ENCODE measurements at regions not wholly inside any gene's neighbourhood (a gene's known extent, or its start where the extent isn't known, plus 50 kb on each side); places are given as distances from the start of the nearest gene placed in this dataset.

DNA sequence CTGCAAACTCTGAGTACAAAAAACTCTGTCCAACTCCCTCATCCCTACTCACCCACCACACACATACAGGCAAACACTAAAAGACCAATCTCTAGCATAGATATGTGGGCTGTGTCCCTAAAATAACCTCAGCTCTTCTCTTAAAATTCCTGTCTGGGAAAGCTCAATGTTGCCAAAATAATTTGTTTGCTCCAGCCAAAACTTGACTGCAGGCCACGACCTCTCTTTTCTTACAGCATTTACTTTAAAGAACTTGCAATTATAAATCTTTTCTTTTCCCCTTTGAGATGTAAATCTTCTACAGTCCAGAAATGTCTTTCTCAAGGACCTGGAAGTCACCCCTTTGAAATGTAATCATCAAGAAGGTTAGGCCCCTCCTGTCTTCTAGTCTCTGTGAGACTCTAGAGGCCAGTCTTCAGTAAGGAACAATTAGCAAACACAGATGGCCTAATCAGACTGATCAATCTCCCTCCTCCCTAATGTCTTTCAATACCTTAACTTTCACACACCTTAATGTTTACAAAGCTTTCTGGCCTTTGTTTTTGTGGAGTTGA, 483.6 kb upstream of the RGS18 start:
- TF ChIP-seq ZNF274 (IDR thresholded peaks at IDR 0.05; ENCODE audit: low read depth, low read length): no peak
- TF ChIP-seq YY1 (IDR thresholded peaks at IDR 0.05; ENCODE audit: insufficient read depth, insufficient read length): no peak

All from NT2/D1 (cell line).